Liver (tissue), 8 donors: ENCODE measurements at regions not wholly inside any gene's neighbourhood (a gene's known extent, or its start where the extent isn't known, plus 50 kb on each side); places are given as distances from the start of the nearest gene placed in this dataset.

ENCODE experiments used
- DNase-seq: peaks from one replicate; pipeline ENCODE4 v3.0.0-alpha.2; 2017; ENCODE audit warnings: low spot score
- H3K27ac ChIP-seq, 2 donors: one replicate each; pipeline ENCODE4 v1.7.0; 2013; ENCODE audit warnings: inconsistent platforms in 2 of 2, low read length in 2 of 2, control low read depth in 1 of 2, low read depth in 1 of 2, mild to moderate bottlenecking in 1 of 2
- H3K27me3 ChIP-seq, 4 donors: one replicate each; pipeline versions ENCODE4 v1.6.1 to v1.7.0; 2013; ENCODE audit warnings: low read length in 3 of 4, inconsistent platforms in 1 of 4, mild to moderate bottlenecking in 1 of 4, moderate library complexity in 1 of 4; ENCODE audit not compliant: control insufficient read depth in 4 of 4, insufficient read depth in 4 of 4
- H3K36me3 ChIP-seq, 4 donors: one replicate each; pipeline versions ENCODE4 v1.6.1 to v1.7.0; 2013; ENCODE audit warnings: low read length in 3 of 4, mild to moderate bottlenecking in 3 of 4, low read depth in 1 of 4, moderate library complexity in 1 of 4; ENCODE audit not compliant: control insufficient read depth in 4 of 4, insufficient read depth in 3 of 4
- H3K4me1 ChIP-seq, 4 donors: one replicate each; pipeline versions ENCODE4 v1.6.1 to v1.7.0; 2013; ENCODE audit warnings: low read length in 3 of 4, mild to moderate bottlenecking in 3 of 4, moderate library complexity in 1 of 4; ENCODE audit not compliant: control insufficient read depth in 4 of 4, insufficient read depth in 4 of 4
- H3K4me3 ChIP-seq, 3 donors: one replicate each; pipeline versions ENCODE4 v1.6.1 to v1.7.0; 2013; ENCODE audit warnings: low read length in 3 of 3, control low read depth in 1 of 3, low read depth in 1 of 3, mild to moderate bottlenecking in 1 of 3
- H3K9ac ChIP-seq, 2 donors: one replicate each; pipeline ENCODE4 v1.7.0; 2013; ENCODE audit warnings: low read length in 2 of 2, mild to moderate bottlenecking in 2 of 2, moderate library complexity in 2 of 2, control low read depth in 1 of 2, low read depth in 1 of 2
- H3K9me3 ChIP-seq, 4 donors: one replicate each; pipeline versions ENCODE4 v1.6.1 to v1.7.0; 2013; ENCODE audit warnings: low read length in 3 of 4; ENCODE audit not compliant: control insufficient read depth in 4 of 4
- EGR1 ChIP-seq, 2 donors: IDR thresholded peaks; 2 replicates each; pipeline ENCODE4 v1.6.1; 2016 to 2018; ENCODE audit warnings: antibody characterized with exemption in 2 of 2, low read depth in 2 of 2
- FOXA1 ChIP-seq: IDR thresholded peaks from 2 replicates; pipeline ENCODE4 v1.6.1; 2016; ENCODE audit warnings: antibody characterized with exemption
- GABPA ChIP-seq, 2 donors: IDR thresholded peaks in 1 of 2; conservative IDR thresholded peaks in 1 of 2; 2 replicates each; pipeline ENCODE4 v1.6.1; 2016; ENCODE audit warnings: antibody characterized with exemption in 2 of 2, mild to moderate bottlenecking in 1 of 2, moderate library complexity in 1 of 2
- HNF4A ChIP-seq, 2 donors: conservative IDR thresholded peaks; 2 replicates each; pipeline ENCODE4 v1.6.1; 2016; ENCODE audit warnings: antibody characterized with exemption in 2 of 2, mild to moderate bottlenecking in 2 of 2
- HNF4G ChIP-seq: IDR thresholded peaks from 2 replicates; pipeline ENCODE4 v1.6.1; 2016; ENCODE audit warnings: antibody characterized with exemption
- JUND ChIP-seq, 2 donors: IDR thresholded peaks; 2 replicates each; pipeline ENCODE4 v1.6.1; 2016; ENCODE audit warnings: antibody characterized with exemption in 2 of 2
- RAD21 ChIP-seq, 2 donors: IDR thresholded peaks; 2 replicates each; pipeline ENCODE4 v1.6.1; 2016; ENCODE audit warnings: antibody characterized with exemption in 2 of 2, mild to moderate bottlenecking in 2 of 2
- RXRA ChIP-seq, 2 donors: IDR thresholded peaks; 2 replicates each; pipeline ENCODE4 v1.6.1; 2017 to 2018; ENCODE audit warnings: antibody characterized with exemption in 2 of 2, mild to moderate bottlenecking in 1 of 2
- SP1 ChIP-seq: IDR thresholded peaks from 2 replicates; pipeline ENCODE4 v1.6.1; 2018; ENCODE audit warnings: antibody characterized with exemption, mild to moderate bottlenecking
- TAF1 ChIP-seq: conservative IDR thresholded peaks from 2 replicates; pipeline ENCODE4 v1.6.1; 2016; ENCODE audit warnings: antibody characterized with exemption, mild to moderate bottlenecking
- YY1 ChIP-seq: IDR thresholded peaks from 2 replicates; pipeline ENCODE4 v1.6.1; 2016; ENCODE audit warnings: antibody characterized with exemption, mild to moderate bottlenecking
- WGBS: extraction: QIAGEN DNeasy Blood & Tissue Kit; methylation state at CpG from one replicate; pipeline ENCODE4 v1.1.7; 2013; 5-methylcytosine and 5-hydroxymethylcytosine counted together
- TF ChIP-seq, protein P1 (sequence below): IDR thresholded peaks from 2 replicates; pipeline ENCODE4 v1.6.1; 2016; ENCODE audit warnings: antibody characterized with exemption
- TF ChIP-seq, protein P2 (sequence below): IDR thresholded peaks from 2 replicates; pipeline ENCODE4 v1.6.1; 2016; ENCODE audit warnings: antibody characterized with exemption
- TF ChIP-seq, protein P3 (sequence below): IDR thresholded peaks from 2 replicates; pipeline ENCODE4 v1.6.1; 2016; ENCODE audit warnings: antibody characterized with exemption, mild to moderate bottlenecking
- TF ChIP-seq, protein P4 (sequence below): fragments of 150-350 bp; IDR thresholded peaks from 2 replicates; pipeline ENCODE4 v1.5.1; 2017; ENCODE audit warnings: improper control_type of control experiment, low read depth, low read length; ENCODE audit not compliant: missing input control
- TF ChIP-seq, protein P5 (sequence below): IDR thresholded peaks from 2 replicates; pipeline ENCODE4 v1.6.1; 2016; ENCODE audit warnings: antibody characterized with exemption
- donor health status: healthy.
- donor health status: healthy.
- donor health status: healthy.
- donor health status: healthy.
- donor health status: healthy.

DNA sequence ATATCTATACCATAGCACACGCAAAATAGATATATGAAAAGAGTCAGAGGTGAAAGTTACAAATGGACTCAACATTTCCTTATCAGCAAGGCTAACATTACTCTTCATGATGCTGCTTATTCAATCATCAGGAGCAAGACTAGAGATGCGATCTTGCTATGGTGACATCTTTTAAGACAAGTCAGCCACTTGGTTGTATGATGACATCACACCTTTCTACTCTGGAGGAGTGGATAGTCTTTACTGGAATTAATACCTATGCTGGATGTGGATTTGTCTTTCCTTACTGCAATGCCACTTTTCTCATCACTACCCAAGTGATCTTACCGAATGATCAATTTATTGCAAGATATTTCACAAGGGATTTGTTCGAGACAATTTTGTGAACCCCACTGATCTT lies 87.0 kb upstream of the SPOCK3 start (continued):
- TF ChIP-seq, protein P1, sequence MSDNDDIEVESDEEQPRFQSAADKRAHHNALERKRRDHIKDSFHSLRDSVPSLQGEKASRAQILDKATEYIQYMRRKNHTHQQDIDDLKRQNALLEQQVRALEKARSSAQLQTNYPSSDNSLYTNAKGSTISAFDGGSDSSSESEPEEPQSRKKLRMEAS = no peak
- TF ChIP-seq, protein P2, sequence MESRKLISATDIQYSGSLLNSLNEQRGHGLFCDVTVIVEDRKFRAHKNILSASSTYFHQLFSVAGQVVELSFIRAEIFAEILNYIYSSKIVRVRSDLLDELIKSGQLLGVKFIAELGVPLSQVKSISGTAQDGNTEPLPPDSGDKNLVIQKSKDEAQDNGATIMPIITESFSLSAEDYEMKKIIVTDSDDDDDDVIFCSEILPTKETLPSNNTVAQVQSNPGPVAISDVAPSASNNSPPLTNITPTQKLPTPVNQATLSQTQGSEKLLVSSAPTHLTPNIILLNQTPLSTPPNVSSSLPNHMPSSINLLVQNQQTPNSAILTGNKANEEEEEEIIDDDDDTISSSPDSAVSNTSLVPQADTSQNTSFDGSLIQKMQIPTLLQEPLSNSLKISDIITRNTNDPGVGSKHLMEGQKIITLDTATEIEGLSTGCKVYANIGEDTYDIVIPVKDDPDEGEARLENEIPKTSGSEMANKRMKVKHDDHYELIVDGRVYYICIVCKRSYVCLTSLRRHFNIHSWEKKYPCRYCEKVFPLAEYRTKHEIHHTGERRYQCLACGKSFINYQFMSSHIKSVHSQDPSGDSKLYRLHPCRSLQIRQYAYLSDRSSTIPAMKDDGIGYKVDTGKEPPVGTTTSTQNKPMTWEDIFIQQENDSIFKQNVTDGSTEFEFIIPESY = no peak

DNA sequence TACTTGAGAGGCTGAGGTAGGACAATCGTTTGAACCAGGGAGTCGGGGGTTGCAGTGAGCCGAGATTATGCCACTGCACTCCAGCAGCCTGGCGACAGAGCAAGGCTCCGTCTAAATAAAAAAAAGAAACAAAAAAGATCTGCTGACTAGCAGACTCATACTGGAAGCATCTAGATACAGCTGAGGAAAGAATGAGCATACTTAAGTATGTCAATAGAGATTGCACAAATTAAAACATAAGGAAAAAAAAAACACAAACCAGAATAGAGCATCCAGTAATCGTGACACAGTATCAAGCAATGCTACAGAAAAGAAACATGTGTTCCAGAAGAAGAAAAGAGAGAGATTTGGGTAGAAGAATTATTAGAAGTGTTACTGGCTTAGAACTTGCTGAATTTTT lies 105.5 kb upstream of the SPOCK3 start:
- no peak for DNase-seq
- TF ChIP-seq, protein P3, sequence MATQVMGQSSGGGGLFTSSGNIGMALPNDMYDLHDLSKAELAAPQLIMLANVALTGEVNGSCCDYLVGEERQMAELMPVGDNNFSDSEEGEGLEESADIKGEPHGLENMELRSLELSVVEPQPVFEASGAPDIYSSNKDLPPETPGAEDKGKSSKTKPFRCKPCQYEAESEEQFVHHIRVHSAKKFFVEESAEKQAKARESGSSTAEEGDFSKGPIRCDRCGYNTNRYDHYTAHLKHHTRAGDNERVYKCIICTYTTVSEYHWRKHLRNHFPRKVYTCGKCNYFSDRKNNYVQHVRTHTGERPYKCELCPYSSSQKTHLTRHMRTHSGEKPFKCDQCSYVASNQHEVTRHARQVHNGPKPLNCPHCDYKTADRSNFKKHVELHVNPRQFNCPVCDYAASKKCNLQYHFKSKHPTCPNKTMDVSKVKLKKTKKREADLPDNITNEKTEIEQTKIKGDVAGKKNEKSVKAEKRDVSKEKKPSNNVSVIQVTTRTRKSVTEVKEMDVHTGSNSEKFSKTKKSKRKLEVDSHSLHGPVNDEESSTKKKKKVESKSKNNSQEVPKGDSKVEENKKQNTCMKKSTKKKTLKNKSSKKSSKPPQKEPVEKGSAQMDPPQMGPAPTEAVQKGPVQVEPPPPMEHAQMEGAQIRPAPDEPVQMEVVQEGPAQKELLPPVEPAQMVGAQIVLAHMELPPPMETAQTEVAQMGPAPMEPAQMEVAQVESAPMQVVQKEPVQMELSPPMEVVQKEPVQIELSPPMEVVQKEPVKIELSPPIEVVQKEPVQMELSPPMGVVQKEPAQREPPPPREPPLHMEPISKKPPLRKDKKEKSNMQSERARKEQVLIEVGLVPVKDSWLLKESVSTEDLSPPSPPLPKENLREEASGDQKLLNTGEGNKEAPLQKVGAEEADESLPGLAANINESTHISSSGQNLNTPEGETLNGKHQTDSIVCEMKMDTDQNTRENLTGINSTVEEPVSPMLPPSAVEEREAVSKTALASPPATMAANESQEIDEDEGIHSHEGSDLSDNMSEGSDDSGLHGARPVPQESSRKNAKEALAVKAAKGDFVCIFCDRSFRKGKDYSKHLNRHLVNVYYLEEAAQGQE = no peak
- TF ChIP-seq, protein P2 = no peak
- TF ChIP-seq GABPA (IDR thresholded peaks at IDR 0.05 in 1 of 2, conservative IDR thresholded peaks at IDR 0.05 in 1 of 2) (no peak), RXRA (IDR thresholded peaks at IDR 0.05) (no peak), HNF4A (conservative IDR thresholded peaks at IDR 0.05) (no peak), HNF4G (no peak), YY1 (no peak), RAD21 (IDR thresholded peaks at IDR 0.05) (no peak), FOXA1 (no peak), TAF1 (no peak), SP1 (no peak), EGR1 (IDR thresholded peaks at IDR 0.05; ENCODE audit: low read depth in 2 of 2) (no peak), JUND (IDR thresholded peaks at IDR 0.05) (no peak)
- TF ChIP-seq, protein P4, sequence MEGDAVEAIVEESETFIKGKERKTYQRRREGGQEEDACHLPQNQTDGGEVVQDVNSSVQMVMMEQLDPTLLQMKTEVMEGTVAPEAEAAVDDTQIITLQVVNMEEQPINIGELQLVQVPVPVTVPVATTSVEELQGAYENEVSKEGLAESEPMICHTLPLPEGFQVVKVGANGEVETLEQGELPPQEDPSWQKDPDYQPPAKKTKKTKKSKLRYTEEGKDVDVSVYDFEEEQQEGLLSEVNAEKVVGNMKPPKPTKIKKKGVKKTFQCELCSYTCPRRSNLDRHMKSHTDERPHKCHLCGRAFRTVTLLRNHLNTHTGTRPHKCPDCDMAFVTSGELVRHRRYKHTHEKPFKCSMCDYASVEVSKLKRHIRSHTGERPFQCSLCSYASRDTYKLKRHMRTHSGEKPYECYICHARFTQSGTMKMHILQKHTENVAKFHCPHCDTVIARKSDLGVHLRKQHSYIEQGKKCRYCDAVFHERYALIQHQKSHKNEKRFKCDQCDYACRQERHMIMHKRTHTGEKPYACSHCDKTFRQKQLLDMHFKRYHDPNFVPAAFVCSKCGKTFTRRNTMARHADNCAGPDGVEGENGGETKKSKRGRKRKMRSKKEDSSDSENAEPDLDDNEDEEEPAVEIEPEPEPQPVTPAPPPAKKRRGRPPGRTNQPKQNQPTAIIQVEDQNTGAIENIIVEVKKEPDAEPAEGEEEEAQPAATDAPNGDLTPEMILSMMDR = no peak
- TF ChIP-seq, protein P1 = no peak
- TF ChIP-seq, protein P5, sequence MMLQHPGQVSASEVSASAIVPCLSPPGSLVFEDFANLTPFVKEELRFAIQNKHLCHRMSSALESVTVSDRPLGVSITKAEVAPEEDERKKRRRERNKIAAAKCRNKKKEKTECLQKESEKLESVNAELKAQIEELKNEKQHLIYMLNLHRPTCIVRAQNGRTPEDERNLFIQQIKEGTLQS = no peak
- Histone ChIP-seq H3K9ac (no peak overlapping the region), H3K36me3 (no peaks in the 10 kb centered on the region), H3K27ac (no peak overlapping the region), H3K9me3 (peaks cover 2 to 5% (median 3%) of the 10 kb centered on the region in 4 donors), H3K4me1 (no peaks in the 10 kb centered on the region), H3K27me3 (no peaks in the 10 kb centered on the region), H3K4me3 (no peak overlapping the region)
- WGBS = 77% methylated on average over 6 of the region's 6 CpGs
